HPDE6-E6E7 (cell line): ENCODE measurements at regions not wholly inside any gene's neighbourhood (a gene's known extent, or its start where the extent isn't known, plus 50 kb on each side); places are given as distances from the start of the nearest gene placed in this dataset.
"Not testable (repeated sequence)": the region's sequence is repeated elsewhere in the genome, so short reads cannot be mapped to it uniquely, and the experiment has no call there.

Experiments used
- DNase-seq: peaks from one replicate; pipeline ENCODE4 v3.0.0; 2011; ENCODE audit warnings: missing footprints; ENCODE audit errors: extremely low spot score

DNA sequence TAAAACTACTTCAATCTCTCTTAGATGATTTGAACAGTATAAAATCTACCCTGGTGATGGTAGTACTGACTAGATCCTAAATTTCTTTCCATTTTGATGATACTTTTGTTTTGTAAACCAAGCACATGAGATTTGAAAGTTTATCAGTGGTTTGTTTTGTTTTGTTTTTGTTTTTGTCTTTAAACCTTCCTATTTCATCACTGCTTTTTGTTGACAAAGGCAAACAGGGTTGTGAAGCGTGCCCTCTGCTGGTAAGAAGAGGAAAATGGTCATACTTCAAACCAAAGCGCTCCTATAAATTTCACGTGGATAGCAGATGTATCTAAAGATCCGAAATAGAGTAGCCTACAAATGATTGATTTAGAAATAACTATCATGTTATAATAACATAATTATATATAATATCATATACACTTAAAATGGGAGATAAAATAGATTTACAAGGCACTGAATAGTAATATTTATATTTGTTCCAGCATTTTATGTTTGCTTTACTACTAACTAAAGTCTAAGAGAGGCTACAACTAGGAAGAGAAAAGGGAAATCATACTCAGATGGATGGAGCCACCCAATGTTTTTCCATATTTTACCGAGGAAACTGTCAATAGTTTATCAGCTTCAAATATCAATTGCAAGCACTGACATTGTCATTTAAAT, 254.0 kb upstream of the USP15 start:
- peak; percentile 5 for DNase-seq

GRCh38 chr12:62008703-62009102, 251.5 kb upstream of the USP15 start:
- DNase-seq, result no peak

DNA sequence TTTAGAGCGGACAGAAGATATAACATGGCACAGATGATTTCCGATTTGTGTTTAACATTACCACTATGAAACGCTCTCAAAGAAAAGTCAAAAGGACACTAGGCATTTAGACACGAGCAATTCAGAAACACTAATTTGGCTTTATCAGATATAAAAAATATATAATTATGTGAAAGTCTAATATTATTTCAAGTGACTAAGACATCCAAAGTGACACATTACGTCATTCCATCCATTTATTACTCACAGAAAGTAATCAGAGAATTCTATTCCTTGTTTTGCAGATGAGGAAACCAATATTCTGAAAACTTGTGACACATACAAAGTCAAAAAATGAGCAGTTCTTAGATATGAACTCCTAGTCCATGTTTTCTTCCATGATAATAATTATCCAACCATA, 250.8 kb upstream of the USP15 start:
- DNase-seq, result no peak

GRCh38 chr12:62010331-62010906, 249.8 kb upstream of the USP15 start:
- DNase-seq, result not testable (repeated sequence)

DNA sequence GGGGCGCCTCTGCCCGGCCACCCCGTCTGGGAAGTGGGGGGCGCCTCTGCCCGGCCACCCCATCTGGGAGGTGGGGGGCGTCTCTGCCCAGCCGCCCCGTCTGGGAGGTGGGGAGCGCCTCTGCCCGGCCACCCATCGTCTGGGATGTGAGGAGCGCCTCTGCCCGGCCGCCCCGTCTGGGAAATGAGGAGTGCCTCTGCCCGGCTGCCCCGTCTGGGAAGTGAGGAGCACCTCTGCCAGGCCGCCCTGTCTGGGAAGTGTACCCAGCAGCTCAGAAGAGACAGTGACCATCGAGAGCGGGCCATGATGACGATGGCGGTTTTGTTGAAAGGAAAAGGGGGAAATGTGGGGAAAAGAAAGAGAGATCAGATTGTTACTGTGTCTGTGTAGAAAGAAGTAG, 249.2 kb upstream of the USP15 start:
- DNase-seq, result not testable (repeated sequence)

DNA sequence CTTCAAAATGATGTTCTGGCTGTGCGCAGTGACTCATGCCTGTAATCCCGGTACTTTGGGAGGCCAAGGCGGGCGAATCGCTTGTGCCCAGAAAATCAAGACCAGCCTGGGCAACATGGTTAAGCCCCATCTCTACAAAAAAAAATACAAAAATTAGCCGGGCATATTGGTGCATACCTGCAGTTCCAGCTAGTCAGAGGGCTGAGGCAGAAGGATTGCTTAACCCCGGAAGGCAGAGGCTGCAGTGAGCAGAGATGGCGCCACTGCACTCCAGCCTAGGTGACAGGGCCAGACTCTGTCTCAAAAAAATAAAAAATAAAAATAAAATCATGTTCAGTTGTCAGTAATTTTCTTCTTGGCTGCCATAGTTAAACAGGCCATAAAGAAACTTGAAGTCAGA, 245.9 kb upstream of the USP15 start:
- no peak for DNase-seq

GRCh38 chr12:62016021-62016420, 244.2 kb upstream of the USP15 start:
- DNase-seq, result no peak

DNA sequence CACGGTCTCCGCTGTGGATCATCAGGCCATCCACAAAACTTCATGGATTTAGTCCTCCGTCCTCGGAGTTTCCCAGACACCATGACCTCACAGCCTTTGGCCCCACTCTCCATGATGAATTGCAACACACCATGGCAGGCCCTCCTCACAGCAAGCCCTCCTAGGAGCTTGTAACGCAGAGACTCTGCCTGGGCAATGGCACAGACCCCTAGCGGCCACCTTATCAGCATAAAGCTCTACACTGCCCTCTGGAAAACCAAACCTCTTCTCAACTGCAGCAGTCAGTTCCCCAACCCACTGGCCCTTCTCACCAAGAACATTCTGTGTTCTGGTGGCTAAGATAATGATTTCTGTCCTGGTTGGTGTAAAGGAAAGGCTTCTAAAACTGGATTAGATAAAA, 238.4 kb upstream of the USP15 start:
- DNase-seq, result no peak

DNA sequence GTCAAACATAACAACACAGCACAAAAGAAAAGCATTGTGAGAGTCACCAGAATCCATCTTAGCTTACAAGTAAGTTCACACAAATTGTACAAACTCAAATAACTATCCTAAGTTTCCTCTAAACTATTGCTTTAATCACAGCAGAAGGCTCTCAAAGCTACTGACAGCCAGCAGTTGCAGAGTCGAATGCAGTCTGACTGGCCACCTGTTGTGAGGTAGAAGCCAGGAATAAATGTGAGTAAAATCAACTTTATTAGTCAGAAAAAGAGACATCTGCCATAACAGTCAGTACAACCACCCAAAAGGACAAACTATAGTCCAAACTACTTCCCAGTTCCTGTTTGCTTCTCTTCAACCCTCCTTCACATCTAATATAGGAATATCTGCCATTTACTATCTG, 231.7 kb upstream of the USP15 start:
- DNase-seq, result no peak

- no peak for DNase-seq
These were observed 227.3 kb upstream of the USP15 start for GRCh38 chr12:62032870-62033269.

- no peak for DNase-seq
These were observed 215.6 kb upstream of the USP15 start for GRCh38 chr12:62044450-62045135.

GRCh38 chr12:62045211-62045610, 215.0 kb upstream of the USP15 start:
- DNase-seq, result no peak

DNA sequence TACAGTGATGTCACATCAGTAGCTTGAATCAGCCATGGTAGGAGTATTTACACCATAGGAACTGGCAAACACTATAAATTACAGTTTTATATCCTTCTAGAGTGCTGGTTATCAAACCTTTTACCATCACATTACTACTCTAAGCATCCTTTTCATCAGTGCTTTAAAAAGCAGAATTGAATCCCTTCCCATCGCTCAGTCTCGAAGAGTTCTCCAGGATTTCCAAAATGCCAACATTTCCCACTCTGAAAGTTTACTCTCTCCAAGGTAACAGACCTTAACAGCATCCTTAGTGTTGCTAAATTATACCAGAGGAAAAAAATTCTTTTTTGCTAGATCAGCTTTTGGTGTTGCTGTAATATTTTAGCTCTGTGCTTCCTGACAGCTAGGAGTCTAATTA, 209.4 kb upstream of the USP15 start:
- no peak for DNase-seq

GRCh38 chr12:62069976-62070375, 190.2 kb upstream of the USP15 start:
- no peak for DNase-seq

DNA sequence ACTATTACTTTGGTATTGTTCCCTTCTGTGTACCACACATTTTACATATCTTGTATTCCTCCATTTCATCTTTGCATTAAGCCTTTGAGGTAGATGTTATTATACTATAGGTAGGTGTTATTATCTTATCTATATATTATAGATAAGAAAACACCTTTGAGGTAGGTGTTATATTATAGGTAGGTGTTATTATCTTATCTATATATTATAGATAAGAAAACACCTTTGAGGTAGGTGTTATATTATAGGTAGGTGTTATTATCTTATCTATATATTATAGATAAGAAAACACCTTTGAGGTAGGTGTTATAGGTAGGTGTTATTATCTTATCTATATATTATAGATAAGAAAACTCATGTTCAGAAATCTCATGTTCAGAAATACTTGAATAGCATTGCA, 187.0 kb upstream of the USP15 start:
- DNase-seq, result not testable (repeated sequence)

DNA sequence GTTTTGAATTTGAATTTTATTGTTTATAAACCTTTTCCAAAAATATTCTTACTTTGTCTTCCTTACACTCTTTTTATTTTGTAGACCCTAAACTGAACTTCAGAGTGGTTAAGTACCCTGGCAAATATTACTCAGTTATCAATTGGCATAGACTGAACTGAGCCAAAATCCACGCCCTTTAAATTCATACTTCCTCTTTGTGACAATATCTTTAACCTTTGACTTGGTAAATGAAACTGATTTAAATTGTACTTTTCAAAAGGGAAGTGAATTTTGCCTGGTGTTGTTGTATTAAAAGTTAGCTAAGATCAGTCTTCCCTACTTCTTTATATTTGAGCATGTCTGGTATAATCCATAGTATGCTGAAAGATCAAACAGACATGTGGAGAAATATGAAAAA, 184.3 kb upstream of the USP15 start:
- no peak for DNase-seq

GRCh38 chr12:62078020-62078419, 182.2 kb upstream of the USP15 start:
- DNase-seq, result no peak

- DNase-seq, result no peak
These were observed 177.8 kb upstream of the USP15 start for GRCh38 chr12:62082448-62082847.

GRCh38 chr12:62098132-62098531, 162.1 kb upstream of the USP15 start:
- DNase-seq, result no peak

GRCh38 chr12:62103748-62104147, 156.5 kb upstream of the USP15 start:
- DNase-seq, result no peak

DNA sequence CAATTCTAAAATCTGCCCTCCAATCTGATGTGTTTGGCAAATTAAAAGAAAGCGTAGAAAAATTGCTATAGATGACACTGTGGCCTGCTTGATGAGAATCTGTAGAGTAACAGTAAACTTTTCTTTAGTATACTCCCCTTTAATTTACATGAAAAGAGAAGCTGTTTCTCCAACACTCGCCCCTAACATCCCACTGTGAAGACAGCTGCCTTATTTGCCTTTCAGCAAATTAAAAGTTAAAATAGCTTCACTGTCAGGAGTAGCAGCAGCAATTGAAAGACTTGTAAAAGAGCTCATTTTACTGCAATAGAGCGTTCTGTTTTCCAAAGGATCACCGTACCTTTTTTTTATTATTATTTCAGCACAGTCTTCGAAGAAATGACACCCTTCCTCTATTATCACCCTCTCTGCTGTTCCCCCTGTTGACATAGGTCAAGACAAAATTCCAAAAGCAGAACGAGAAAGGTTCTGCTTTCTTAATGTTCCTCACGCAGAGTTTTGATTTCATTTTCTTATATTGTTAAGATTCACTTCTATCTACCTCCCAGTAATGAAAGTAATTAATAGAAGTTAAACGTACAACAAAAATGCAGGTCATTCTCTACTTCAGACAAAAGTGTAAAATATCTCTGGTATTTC, 153.5 kb upstream of the USP15 start:
- DNase-seq, result no peak

DNA sequence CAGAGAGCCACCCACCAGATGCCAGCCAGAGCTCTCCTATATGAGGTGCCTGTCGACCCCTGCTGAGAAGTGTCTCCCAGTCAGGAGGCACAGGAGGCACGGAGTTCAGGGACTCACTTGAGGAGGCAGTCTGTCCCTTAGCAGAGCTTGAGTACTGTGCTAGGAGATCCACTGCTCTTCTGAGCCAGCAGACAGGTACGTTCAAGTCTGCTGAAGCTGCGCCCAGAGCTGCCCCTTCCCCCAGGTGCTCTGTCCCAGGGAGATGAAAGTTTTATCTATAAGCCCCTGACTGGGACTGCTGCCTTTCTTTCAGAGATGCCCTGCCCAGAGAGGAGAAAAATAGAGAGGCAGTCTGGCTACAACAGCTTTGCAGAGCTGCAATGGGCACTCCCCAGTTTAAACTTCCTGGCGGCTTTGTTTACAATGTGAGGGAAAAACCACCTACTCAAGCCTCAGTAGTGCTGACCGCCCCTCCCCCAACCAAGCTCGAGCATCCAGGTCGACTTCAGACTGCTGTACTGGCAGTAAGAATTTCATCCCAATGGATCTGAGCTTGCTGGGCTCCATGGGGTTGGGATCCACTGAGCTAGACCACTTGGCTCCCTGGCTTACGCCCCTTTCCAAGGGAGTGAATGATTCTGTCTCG, 146.7 kb upstream of the USP15 start:
- DNase-seq, result no peak
